Gastroesophageal sphincter (tissue), 3 donors: ENCODE measurements at regions not wholly inside any gene's neighbourhood (a gene's known extent, or its start where the extent isn't known, plus 50 kb on each side); places are given as distances from the start of the nearest gene placed in this dataset.

Experiments used
- CTCF ChIP-seq, 4 experiments: fragments of 200-600 bp in 2 of 4; fragments of 450-650 bp in 2 of 4; sonication (generic) in 1 of 4; IDR thresholded peaks; one replicate each; pipeline ENCODE4 v1.5.1; 2017 to 2019; ENCODE audit warnings: antibody characterized with exemption in 4 of 4, mild to moderate bottlenecking in 2 of 4, moderate library complexity in 2 of 4
- EP300 ChIP-seq: sonication (generic); formaldehyde crosslinking; IDR thresholded peaks from one replicate; pipeline ENCODE4 v1.6.1; 2017; ENCODE audit warnings: antibody characterized with exemption, mild to moderate bottlenecking

GRCh38 chr4:24282446-24282845 is 301.9 kb downstream of the DHX15 start:
- TF ChIP-seq EP300 (no peak), CTCF (IDR thresholded peaks at IDR 0.05) (no peak)
